Body of pancreas (tissue), 4 donors: ENCODE measurements at regions not wholly inside any gene's neighbourhood (a gene's known extent, or its start where the extent isn't known, plus 50 kb on each side); places are given as distances from the start of the nearest gene placed in this dataset.

Experiments
- ATAC-seq: fragments of 150-250 bp; one replicate; pipeline ENCODE4 v1.9.1; 2016
- DNase-seq, 4 donors: peaks; one replicate each; pipeline ENCODE4 v3.0.0-alpha.2; 2019
- H3K27ac ChIP-seq, 4 donors: fragments of 200-600 bp; sonication (generic); 1 replicate in 3 of 4; 2 replicates in 1 of 4; pipeline versions ENCODE4 v1.5.1 to v1.6.1; 2016 to 2019; ENCODE audit warnings: mild to moderate bottlenecking in 1 of 4, mixed read lengths in 1 of 4, moderate library complexity in 1 of 4
- H3K27me3 ChIP-seq, 2 donors: fragments of 200-600 bp; sonication (generic); one replicate each; pipeline ENCODE4 v1.6.0; 2016; ENCODE audit warnings: mild to moderate bottlenecking in 1 of 2
- H3K36me3 ChIP-seq, 2 donors: fragments of 200-600 bp; sonication (generic); replicated peaks in 1 of 2; 2 replicates each; pipeline ENCODE4 v1.5.1; 2016; ENCODE audit warnings: low read depth in 2 of 2; ENCODE audit not compliant: insufficient read depth in 1 of 2
- H3K4me1 ChIP-seq: fragments of 200-600 bp; sonication (generic); one replicate; pipeline ENCODE4 v1.6.0; 2016
- H3K4me3 ChIP-seq, 2 donors: fragments of 200-600 bp; sonication (generic); 1 replicate in 1 of 2; 2 replicates in 1 of 2; pipeline ENCODE4 v1.5.1; 2016 to 2019
- H3K9me3 ChIP-seq, 3 donors: fragments of 200-600 bp; sonication (generic); 1 replicate in 2 of 3; 2 replicates in 1 of 3; pipeline ENCODE4 v1.5.1; 2016
- POLR2A ChIP-seq, 3 donors: fragments of 450-650 bp; IDR thresholded peaks; one replicate each; pipeline ENCODE4 v1.6.1; 2016; ENCODE audit warnings: antibody characterized with exemption in 3 of 3, mild to moderate bottlenecking in 2 of 3
- WGBS, 2 donors: methylation state at CpG; one replicate each; pipeline ENCODE4 v1.1.5; 2017; 5-methylcytosine and 5-hydroxymethylcytosine counted together
- intact Hi-C: fragments of 100-400 bp; cut with DNase I; formaldehyde crosslinking; loops from one replicate; pipeline ENCODE4 v1.15.1; 2023
- TF ChIP-seq, protein P1 (sequence below), 7 experiments: fragments of 450-650 bp in 4 of 7; fragments of 200-600 bp in 3 of 7; sonication (generic) in 3 of 7; IDR thresholded peaks; one replicate each; pipeline ENCODE4 v1.5.1; 2016 to 2019; ENCODE audit warnings: antibody characterized with exemption in 7 of 7

DNA sequence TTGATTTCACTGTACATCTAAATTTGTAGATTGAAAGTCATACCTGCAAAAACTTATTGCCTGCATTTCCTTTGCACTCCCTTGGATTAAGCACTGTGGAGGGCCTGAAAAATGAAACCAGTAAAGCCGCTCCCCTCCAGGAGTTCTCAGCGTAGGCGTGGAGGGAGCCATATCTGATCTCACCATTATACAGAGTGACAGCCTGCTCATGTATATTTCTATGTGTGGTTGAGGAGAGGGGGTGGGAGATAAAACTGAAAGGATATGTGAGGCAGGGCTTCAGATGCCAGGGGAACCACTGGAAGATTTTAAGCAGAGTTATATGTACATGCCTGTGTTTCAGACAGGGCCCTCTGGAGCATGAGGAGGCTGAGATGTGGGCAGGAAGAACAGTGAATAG, 303.0 kb downstream of the MSX2 start:
- Histone ChIP-seq H3K9me3 (no peaks in the 10 kb centered on the region), H3K27ac (no peak overlapping the region), H3K4me1 (peaks cover 11% of the 10 kb centered on the region), H3K27me3 (no peaks in the 10 kb centered on the region), H3K36me3 (no peaks in the 10 kb centered on the region), H3K4me3 (no peak overlapping the region)
- ATAC-seq (no peak), DNase-seq (no peak)
- 93 to 94% methylated on average over 3 of the region's 3 CpGs for WGBS, 2 donors
- intact Hi-C loops: no loop called here
- TF ChIP-seq, protein P1, sequence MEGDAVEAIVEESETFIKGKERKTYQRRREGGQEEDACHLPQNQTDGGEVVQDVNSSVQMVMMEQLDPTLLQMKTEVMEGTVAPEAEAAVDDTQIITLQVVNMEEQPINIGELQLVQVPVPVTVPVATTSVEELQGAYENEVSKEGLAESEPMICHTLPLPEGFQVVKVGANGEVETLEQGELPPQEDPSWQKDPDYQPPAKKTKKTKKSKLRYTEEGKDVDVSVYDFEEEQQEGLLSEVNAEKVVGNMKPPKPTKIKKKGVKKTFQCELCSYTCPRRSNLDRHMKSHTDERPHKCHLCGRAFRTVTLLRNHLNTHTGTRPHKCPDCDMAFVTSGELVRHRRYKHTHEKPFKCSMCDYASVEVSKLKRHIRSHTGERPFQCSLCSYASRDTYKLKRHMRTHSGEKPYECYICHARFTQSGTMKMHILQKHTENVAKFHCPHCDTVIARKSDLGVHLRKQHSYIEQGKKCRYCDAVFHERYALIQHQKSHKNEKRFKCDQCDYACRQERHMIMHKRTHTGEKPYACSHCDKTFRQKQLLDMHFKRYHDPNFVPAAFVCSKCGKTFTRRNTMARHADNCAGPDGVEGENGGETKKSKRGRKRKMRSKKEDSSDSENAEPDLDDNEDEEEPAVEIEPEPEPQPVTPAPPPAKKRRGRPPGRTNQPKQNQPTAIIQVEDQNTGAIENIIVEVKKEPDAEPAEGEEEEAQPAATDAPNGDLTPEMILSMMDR (IDR thresholded peaks at IDR 0.05): no peak
- TF ChIP-seq POLR2A (IDR thresholded peaks at IDR 0.05): no peak

GRCh38 chr5:175025077-175025476, 300.7 kb downstream of the MSX2 start:
- intact Hi-C loops: no loop called here
- no peaks in the 10 kb centered on the region for H3K9me3 ChIP-seq
- DNase-seq (no peak), ATAC-seq (no peak)
- H3K27me3 ChIP-seq: no peaks in the 10 kb centered on the region
- H3K4me3 ChIP-seq: no peak overlapping the region
- H3K36me3 ChIP-seq: no peaks in the 10 kb centered on the region
- 63 to 88% methylated on average over 4 of the region's 4 CpGs for WGBS, 2 donors
- TF ChIP-seq, protein P1 (IDR thresholded peaks at IDR 0.05): no peak
- TF ChIP-seq POLR2A (IDR thresholded peaks at IDR 0.05): no peak
- H3K27ac ChIP-seq: no peak overlapping the region
- H3K4me1 ChIP-seq: no peaks in the 10 kb centered on the region

DNA sequence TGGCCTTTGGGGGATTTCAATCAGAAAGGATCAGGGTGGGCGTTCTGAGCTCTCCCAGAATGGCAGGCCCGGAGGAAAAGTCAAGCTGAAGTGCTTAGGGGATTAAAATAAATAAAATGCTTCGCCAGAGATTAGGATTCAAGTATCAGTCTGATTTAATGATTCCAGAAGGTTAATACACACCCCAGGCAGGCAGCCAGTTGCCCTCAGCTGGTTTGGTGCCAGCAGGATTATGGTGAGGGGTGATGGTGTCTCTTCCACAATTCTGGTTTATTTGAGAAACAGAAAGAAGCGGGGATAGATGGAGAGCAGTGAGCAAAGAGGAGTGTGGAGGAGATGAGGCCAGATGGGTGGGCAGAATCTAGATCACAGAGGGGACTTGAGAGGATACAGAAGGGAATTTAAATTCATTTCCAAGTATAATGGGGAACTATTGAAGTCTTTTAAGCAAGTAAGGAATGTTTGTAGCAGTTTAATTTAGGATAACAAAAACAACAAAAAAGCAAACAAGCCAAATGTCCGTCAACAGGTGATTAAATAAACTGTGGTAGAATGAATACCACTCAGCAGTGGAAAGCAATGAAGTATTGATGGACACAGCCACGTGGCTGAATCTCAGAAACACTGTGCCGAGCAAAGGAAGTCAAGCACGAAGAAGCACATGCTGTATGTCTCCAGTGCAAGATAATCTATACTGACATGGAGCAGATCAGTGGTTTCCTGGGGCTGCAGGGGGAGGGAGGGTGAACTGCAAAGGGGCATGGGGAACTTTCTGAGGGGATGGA, 297.7 kb downstream of the MSX2 start:
- Histone ChIP-seq H3K27ac (no peak overlapping the region), H3K4me3 (no peak overlapping the region), H3K4me1 (no peaks in the 10 kb centered on the region), H3K27me3 (no peaks in the 10 kb centered on the region), H3K9me3 (no peaks in the 10 kb centered on the region), H3K36me3 (no peaks in the 10 kb centered on the region)
- no peak for TF ChIP-seq POLR2A (IDR thresholded peaks at IDR 0.05)
- TF ChIP-seq, protein P1 (IDR thresholded peaks at IDR 0.05): no peak
- WGBS, 2 donors: 47 to 56% methylated on average over 8 of the region's 8 CpGs
- no peak for DNase-seq
- intact Hi-C loops: no loop called here
- ATAC-seq: no peak

GRCh38 chr5:175021321-175021720, 296.9 kb downstream of the MSX2 start:
- no peaks in the 10 kb centered on the region for H3K9me3 ChIP-seq
- H3K27ac ChIP-seq: no peak overlapping the region
- no peaks in the 10 kb centered on the region for H3K27me3 ChIP-seq
- 77 to 78% methylated on average over 2 of the region's 2 CpGs for WGBS, 2 donors
- no peak for ATAC-seq
- no peak for TF ChIP-seq POLR2A (IDR thresholded peaks at IDR 0.05)
- TF ChIP-seq, protein P1 (IDR thresholded peaks at IDR 0.05): no peak
- intact Hi-C loops: no loop called here
- H3K4me3 ChIP-seq: no peak overlapping the region
- H3K36me3 ChIP-seq: no peaks in the 10 kb centered on the region
- H3K4me1 ChIP-seq: no peaks in the 10 kb centered on the region
- DNase-seq: no peak
